Fibroblast of lung (primary cell): ENCODE measurements at regions not wholly inside any gene's neighbourhood (a gene's known extent, or its start where the extent isn't known, plus 50 kb on each side); places are given as distances from the start of the nearest gene placed in this dataset.

Experiments
- EZH2 ChIP-seq: IDR thresholded peaks from 2 replicates; pipeline ENCODE4 v1.5.1; 2012; ENCODE audit warnings: low read length, control low read depth, mild to moderate bottlenecking; ENCODE audit errors: missing control alignments
- TF ChIP-seq, protein P1 (sequence below), 2 donors: IDR thresholded peaks in 1 of 2; conservative IDR thresholded peaks in 1 of 2; 1 replicate in 1 of 2; 2 replicates in 1 of 2; pipeline ENCODE4 v1.5.1; 2011 to 2012; ENCODE audit warnings: low read length in 2 of 2, control low read depth in 1 of 2, inconsistent platforms in 1 of 2, low read depth in 1 of 2, mild to moderate bottlenecking in 1 of 2

DNA sequence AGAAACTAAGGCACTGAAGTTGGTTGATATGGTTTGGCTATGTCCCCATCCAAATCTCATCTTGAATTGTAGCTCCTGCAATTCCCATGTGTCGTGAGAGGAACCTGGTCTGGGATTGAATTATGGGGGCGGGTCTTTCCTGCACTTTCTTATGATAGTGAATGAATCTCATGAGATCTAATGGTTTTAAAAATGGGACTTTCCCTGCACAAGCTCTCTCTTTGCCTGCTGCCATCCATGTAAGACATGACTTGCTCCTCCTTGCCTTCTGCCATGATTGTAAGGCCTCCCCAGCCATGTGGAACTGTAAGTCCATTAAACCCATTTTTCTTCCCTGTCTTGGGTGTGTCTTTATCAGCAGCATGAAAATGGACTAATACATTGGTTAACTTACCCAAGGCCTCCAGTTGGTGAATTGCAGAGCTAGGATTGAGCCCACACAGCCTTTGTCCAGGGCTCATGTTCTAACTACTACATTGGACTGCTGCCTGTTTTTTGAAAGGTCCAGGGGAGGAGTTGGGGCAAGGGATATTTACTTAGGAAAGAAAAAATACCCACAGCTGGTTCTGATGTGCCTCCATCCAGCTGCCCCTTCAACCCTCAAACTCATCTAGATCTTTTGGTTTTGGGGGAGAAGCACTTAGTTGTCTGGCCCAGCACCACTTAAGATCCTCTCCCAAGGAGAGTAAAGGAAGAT, 107.8 kb upstream of the NAV2 start:
- TF ChIP-seq, protein P1, sequence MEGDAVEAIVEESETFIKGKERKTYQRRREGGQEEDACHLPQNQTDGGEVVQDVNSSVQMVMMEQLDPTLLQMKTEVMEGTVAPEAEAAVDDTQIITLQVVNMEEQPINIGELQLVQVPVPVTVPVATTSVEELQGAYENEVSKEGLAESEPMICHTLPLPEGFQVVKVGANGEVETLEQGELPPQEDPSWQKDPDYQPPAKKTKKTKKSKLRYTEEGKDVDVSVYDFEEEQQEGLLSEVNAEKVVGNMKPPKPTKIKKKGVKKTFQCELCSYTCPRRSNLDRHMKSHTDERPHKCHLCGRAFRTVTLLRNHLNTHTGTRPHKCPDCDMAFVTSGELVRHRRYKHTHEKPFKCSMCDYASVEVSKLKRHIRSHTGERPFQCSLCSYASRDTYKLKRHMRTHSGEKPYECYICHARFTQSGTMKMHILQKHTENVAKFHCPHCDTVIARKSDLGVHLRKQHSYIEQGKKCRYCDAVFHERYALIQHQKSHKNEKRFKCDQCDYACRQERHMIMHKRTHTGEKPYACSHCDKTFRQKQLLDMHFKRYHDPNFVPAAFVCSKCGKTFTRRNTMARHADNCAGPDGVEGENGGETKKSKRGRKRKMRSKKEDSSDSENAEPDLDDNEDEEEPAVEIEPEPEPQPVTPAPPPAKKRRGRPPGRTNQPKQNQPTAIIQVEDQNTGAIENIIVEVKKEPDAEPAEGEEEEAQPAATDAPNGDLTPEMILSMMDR (conservative IDR thresholded peaks at IDR 0.05 in 1 of 2, IDR thresholded peaks at IDR 0.05 in 1 of 2; ENCODE audit: low read depth in 1 of 2, low read length in 2 of 2), result no peak
- no peak for TF ChIP-seq EZH2
